Mucosa of descending colon (tissue), 3 donors: ENCODE measurements at regions not wholly inside any gene's neighbourhood (a gene's known extent, or its start where the extent isn't known, plus 50 kb on each side); places are given as distances from the start of the nearest gene placed in this dataset.

ENCODE experiments used
- ATAC-seq: fragments of 200-7000 bp; cut with Tn5 transposase; one replicate; pipeline ENCODE4 v1.9.1; 2020; ENCODE audit warnings: mild to moderate bottlenecking, moderate library complexity
- DNase-seq, 3 donors: peaks; one replicate each; pipeline ENCODE4 v3.0.0-alpha.2; 2020
- H3K36me3 ChIP-seq: fragments of 200-600 bp; one replicate; pipeline ENCODE4 v1.8.0; 2021; ENCODE audit warnings: low read depth, mild to moderate bottlenecking
- H3K4me1 ChIP-seq: fragments of 200-600 bp; one replicate; pipeline ENCODE4 v1.8.0; 2021; ENCODE audit warnings: low read depth, mild to moderate bottlenecking
- H3K4me3 ChIP-seq: fragments of 200-600 bp; one replicate; pipeline ENCODE4 v1.8.0; 2021; ENCODE audit warnings: mild to moderate bottlenecking
- H3K9me3 ChIP-seq: fragments of 200-600 bp; one replicate; pipeline ENCODE4 v1.8.0; 2021; ENCODE audit warnings: mild to moderate bottlenecking
- intact Hi-C, 2 donors: fragments of 100-400 bp; cut with DNase I in 1 of 2; cut with micrococcal nuclease in 1 of 2; formaldehyde crosslinking; loops; one replicate each; pipeline versions ENCODE4 v1.11.0 to v1.11.1; 2022; cut with DNase I, micrococcal nuclease
- TF ChIP-seq, protein P1 (sequence below): fragments of 200-600 bp; IDR thresholded peaks from one replicate; pipeline ENCODE4 v1.8.0; 2022; ENCODE audit warnings: antibody characterized with exemption, mild to moderate bottlenecking
- donor health status: DM: no; HTN: no; CAD: no; lungs with moderate emphysema.
- donor health status: DM: no; HTN: no; CAD: no.
- donor health status: DM: no; HTN: yes; CAD: no.

DNA sequence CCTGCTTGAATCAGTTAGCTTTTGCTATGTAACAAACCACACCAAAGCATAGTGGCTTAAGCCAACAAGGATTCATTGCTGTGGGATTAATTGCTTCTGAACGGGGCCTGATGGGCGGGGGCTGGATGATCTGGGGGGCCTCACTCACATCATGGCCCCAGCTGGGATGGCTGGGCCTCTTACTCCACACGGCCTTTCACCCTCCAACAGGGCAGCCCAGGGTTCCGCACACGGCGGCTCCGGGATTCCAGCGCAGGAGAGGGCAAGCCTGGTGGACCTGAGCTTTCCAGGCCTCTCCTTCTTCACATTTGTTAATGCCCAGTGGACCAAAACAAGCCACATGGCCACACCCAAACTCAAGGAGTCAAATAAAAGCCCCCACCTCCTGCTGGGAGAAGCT is 86.3 kb upstream of the PHLPP1 start:
- H3K36me3 ChIP-seq = no peaks in the 10 kb centered on the region
- intact Hi-C loops = no loop called here
- H3K9me3 ChIP-seq = no peaks in the 10 kb centered on the region
- ATAC-seq = no peak
- H3K4me1 ChIP-seq = no peaks in the 10 kb centered on the region
- TF ChIP-seq, protein P1, sequence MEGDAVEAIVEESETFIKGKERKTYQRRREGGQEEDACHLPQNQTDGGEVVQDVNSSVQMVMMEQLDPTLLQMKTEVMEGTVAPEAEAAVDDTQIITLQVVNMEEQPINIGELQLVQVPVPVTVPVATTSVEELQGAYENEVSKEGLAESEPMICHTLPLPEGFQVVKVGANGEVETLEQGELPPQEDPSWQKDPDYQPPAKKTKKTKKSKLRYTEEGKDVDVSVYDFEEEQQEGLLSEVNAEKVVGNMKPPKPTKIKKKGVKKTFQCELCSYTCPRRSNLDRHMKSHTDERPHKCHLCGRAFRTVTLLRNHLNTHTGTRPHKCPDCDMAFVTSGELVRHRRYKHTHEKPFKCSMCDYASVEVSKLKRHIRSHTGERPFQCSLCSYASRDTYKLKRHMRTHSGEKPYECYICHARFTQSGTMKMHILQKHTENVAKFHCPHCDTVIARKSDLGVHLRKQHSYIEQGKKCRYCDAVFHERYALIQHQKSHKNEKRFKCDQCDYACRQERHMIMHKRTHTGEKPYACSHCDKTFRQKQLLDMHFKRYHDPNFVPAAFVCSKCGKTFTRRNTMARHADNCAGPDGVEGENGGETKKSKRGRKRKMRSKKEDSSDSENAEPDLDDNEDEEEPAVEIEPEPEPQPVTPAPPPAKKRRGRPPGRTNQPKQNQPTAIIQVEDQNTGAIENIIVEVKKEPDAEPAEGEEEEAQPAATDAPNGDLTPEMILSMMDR = no peak
- no peak for DNase-seq
- no peak overlapping the region for H3K4me3 ChIP-seq

DNA sequence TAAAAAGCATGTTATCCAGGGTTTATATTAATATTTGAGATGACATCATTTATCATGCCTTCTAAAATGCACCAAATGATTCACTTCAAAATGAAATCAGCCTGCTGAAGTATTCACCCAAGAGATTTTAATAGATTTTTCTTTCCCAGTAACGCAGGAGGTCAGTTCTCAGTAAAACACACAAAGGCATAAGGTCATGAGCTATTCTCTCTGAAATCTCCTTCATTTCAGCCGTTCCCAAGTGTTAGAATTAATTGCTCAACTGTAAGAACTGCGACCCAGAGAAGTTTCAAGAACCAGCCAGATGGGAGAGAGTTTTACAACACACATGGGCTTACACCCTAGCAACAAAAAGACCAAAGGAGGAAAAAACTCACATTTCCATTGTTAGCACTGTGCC is 84.2 kb upstream of the PHLPP1 start:
- DNase-seq (no peak), ATAC-seq (no peak)
- H3K4me3 ChIP-seq = no peak overlapping the region
- no peaks in the 10 kb centered on the region for H3K4me1 ChIP-seq
- H3K36me3 ChIP-seq = no peaks in the 10 kb centered on the region
- TF ChIP-seq, protein P1 = no peak
- no peaks in the 10 kb centered on the region for H3K9me3 ChIP-seq
- intact Hi-C loops = no loop called here

DNA sequence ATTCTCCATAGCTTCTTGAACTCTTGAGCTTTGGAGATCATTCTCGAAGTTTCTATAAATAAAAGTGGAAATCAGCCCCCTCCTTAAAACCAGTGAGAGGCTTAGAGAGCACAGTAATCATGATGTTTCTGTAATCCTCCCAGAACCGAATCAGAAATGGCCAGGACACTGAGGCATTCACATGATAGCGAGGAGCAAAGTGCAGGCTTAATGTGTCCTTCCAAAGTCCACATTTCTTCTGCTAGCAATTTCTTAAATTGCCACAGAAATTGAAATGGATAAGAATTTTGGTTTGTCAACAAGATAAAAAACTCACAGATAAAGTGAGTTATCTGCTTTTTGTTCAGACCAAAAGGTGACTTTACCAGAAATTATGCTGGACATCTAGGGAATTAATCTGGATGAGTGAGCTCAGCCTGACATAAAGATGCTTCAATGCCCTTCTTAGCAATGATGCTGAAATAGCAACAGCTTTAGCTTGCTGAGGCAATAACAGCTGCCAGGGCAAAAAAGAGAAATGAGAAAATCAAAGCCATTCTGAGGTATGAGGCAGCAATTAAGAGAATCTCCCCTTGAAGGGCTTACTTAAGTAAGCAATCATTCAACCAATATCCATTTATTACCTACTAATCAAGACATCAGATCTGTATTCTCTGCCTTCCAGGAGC is 82.4 kb upstream of the PHLPP1 start:
- intact Hi-C loops = no loop called here
- Histone ChIP-seq H3K9me3 (no peaks in the 10 kb centered on the region), H3K4me3 (no peak overlapping the region), H3K4me1 (no peaks in the 10 kb centered on the region), H3K36me3 (no peaks in the 10 kb centered on the region)
- ATAC-seq (no peak), DNase-seq (no peak)
- TF ChIP-seq, protein P1 = no peak

DNA sequence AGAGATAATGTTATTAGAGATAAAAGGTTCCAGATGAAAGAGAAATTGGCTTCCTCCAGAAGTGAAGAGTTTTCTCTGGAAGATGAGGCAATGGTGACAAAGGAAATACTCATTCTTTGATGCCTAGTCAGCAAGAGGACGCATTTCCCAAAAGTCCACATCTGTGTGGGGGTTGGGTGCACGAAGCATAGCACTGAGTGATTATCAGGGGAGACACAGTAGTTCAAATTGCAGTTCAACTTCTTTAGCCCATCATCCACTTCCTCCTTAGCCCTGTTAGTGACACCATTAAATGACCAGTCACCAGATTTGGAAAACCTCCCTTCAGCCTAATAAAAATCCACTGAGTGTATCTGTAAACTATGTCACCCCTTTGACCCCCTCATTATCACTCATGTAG is 80.9 kb upstream of the PHLPP1 start:
- DNase-seq (no peak), ATAC-seq (no peak)
- no peak overlapping the region for H3K4me3 ChIP-seq
- H3K9me3 ChIP-seq = no peaks in the 10 kb centered on the region
- no peaks in the 10 kb centered on the region for H3K36me3 ChIP-seq
- TF ChIP-seq, protein P1 = no peak
- H3K4me1 ChIP-seq = no peaks in the 10 kb centered on the region
- intact Hi-C loops = no loop called here

DNA sequence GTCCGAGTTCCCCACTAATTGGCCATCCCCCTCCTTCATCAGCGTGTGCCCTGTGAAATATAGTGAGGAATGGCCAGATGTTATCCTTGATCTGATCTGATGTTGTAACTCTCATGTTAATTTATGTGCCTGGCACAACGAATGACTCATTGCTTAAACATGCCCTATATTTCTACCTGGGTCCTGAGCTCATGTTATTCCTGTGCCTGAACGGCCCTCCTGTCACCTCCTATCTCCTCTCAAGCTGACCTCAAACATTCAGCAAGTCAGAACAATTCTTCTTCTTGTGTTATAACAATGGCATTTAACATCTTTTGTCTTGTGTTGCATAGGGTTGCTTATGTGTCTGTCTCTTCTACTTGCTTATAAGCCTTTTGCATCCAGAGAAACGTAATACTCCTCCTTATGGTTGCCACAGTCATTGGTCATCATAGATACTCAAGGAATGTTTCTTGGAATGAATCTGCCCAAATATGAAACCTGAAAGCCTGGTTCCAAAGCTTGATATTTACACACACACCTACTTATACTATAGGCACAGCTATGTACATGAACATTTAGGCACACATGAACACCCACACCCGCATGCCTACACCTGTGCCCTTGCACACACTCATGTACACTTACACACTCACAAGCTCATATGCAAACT is 80.2 kb upstream of the PHLPP1 start:
- DNase-seq (no peak), ATAC-seq (peak; percentile 58)
- H3K4me3 ChIP-seq = no peak overlapping the region
- intact Hi-C loops = no loop called here
- TF ChIP-seq, protein P1 = no peak
- H3K9me3 ChIP-seq = no peaks in the 10 kb centered on the region
- H3K4me1 ChIP-seq = no peaks in the 10 kb centered on the region
- H3K36me3 ChIP-seq = no peaks in the 10 kb centered on the region
